Kidney (tissue), 13 donors: ENCODE measurements at regions not wholly inside any gene's neighbourhood (a gene's known extent, or its start where the extent isn't known, plus 50 kb on each side); places are given as distances from the start of the nearest gene placed in this dataset.

Source experiments
- DNase-seq, 5 donors: peaks; one replicate each; pipeline ENCODE4 v3.0.0-alpha.2; 2013 to 2020
- FAIRE-seq: peaks from 2 replicates; lab custom pipeline; 2012; peaks lifted over from hg19 to GRCh38; lab: Jason Lieb, UNC
- H3K27ac ChIP-seq, 2 donors: one replicate each; pipeline ENCODE4 v1.7.0; 2013; ENCODE audit warnings: low read depth in 2 of 2, low read length in 2 of 2, inconsistent platforms in 1 of 2
- H3K27me3 ChIP-seq: one replicate; pipeline ENCODE4 v1.7.1; 2013; ENCODE audit warnings: low read length, inconsistent platforms; ENCODE audit not compliant: control insufficient read depth, insufficient read depth
- H3K36me3 ChIP-seq, 3 donors: one replicate each; pipeline versions ENCODE4 v1.7.0 to v1.7.1; 2013; ENCODE audit warnings: low read length in 3 of 3, control low read depth in 1 of 3, inconsistent platforms in 1 of 3; ENCODE audit not compliant: insufficient read depth in 3 of 3, control insufficient read depth in 2 of 3
- H3K4me1 ChIP-seq, 3 donors: one replicate each; pipeline versions ENCODE4 v1.7.0 to v1.7.1; 2013; ENCODE audit warnings: low read length in 3 of 3, inconsistent platforms in 1 of 3, low read depth in 1 of 3; ENCODE audit not compliant: control insufficient read depth in 2 of 3, insufficient read depth in 2 of 3
- H3K4me3 ChIP-seq, 3 donors: one replicate each; pipeline versions ENCODE4 v1.7.0 to v1.8.1; 2013; ENCODE audit warnings: low read length in 3 of 3, control low read depth in 1 of 3, inconsistent platforms in 1 of 3
- H3K9ac ChIP-seq, 3 donors: one replicate each; pipeline versions ENCODE4 v1.7.0 to v1.7.1; 2013; ENCODE audit warnings: low read length in 3 of 3, control low read depth in 1 of 3, inconsistent platforms in 1 of 3
- H3K9me3 ChIP-seq, 3 donors: one replicate each; pipeline versions ENCODE4 v1.7.0 to v1.7.1; 2013; ENCODE audit warnings: low read length in 3 of 3, control low read depth in 1 of 3, inconsistent platforms in 1 of 3; ENCODE audit not compliant: control insufficient read depth in 2 of 3, insufficient read depth in 1 of 3
- intact Hi-C: fragments of 100-400 bp; cut with DNase I; formaldehyde crosslinking; loops from one replicate; pipeline ENCODE4 v1.11.1; 2022
- TF ChIP-seq, protein P1 (sequence below): IDR thresholded peaks from 3 replicates; pipeline ENCODE4 v1.5.1; 2012; ENCODE audit warnings: mild to moderate bottlenecking, moderate library complexity, borderline replicate concordance; ENCODE audit not compliant: insufficient read depth; ENCODE audit errors: extremely low read depth
- donor health status: control.
- donor health status: control.
- donor health status: control.
- donor health status: control.
- donor health status: control.
- donor health status: DM: yes; HTN: yes; CAD: no.
- donor health status: Normal renal cell carcinoma (clear cell type).

DNA sequence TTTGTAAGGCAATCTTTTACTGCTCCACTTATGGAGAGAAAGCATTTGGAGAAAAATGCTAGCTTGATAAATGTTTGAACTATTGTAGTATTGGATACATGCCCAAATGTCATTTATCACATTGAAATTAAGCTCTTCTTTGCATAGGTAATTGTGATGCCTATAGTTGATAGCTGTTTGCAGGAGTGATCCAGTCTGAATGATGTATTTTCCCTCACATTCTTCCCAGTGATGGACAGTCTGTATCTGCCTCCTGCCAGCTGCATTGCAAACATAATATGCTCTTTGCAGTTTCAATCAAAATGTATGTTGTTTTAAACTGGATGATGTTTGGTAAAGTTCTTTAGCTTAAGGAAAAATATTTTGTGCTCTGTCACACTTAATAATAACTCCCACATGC is 89.8 kb downstream of the EDNRB start:
- no peaks in the 10 kb centered on the region for H3K4me1 ChIP-seq
- no peaks in the 10 kb centered on the region for H3K36me3 ChIP-seq
- no peaks in the 10 kb centered on the region for H3K27me3 ChIP-seq
- TF ChIP-seq, protein P1, sequence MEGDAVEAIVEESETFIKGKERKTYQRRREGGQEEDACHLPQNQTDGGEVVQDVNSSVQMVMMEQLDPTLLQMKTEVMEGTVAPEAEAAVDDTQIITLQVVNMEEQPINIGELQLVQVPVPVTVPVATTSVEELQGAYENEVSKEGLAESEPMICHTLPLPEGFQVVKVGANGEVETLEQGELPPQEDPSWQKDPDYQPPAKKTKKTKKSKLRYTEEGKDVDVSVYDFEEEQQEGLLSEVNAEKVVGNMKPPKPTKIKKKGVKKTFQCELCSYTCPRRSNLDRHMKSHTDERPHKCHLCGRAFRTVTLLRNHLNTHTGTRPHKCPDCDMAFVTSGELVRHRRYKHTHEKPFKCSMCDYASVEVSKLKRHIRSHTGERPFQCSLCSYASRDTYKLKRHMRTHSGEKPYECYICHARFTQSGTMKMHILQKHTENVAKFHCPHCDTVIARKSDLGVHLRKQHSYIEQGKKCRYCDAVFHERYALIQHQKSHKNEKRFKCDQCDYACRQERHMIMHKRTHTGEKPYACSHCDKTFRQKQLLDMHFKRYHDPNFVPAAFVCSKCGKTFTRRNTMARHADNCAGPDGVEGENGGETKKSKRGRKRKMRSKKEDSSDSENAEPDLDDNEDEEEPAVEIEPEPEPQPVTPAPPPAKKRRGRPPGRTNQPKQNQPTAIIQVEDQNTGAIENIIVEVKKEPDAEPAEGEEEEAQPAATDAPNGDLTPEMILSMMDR, result no peak
- no peak overlapping the region for H3K27ac ChIP-seq
- H3K9me3 ChIP-seq, result no peaks in the 10 kb centered on the region
- FAIRE-seq, result no peak
- H3K9ac ChIP-seq, result no peak overlapping the region
- DNase-seq, result no peak
- H3K4me3 ChIP-seq, result no peak overlapping the region
- intact Hi-C loops, result no loop called here

DNA sequence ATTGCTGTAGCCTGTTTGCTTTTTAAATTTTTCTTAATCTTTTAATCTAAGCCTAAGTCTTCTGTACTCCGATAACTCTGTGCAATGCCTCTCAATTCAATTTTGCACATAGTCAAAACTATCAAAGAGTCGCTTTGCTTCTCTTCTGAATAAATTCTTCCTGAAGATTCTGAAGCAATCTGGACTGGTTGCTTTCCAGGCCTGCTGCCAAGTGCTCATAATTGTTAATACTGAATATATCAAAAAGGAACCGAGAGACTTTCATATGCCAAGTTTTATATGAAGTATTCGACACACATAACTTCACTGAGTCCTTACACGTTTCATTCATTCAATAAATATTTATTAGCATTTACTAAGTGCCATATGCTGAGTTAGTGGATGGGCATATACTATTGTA is 91.3 kb downstream of the EDNRB start:
- TF ChIP-seq, protein P1, result no peak
- FAIRE-seq (no peak), DNase-seq (no peak)
- no peaks in the 10 kb centered on the region for H3K9me3 ChIP-seq
- no peak overlapping the region for H3K9ac ChIP-seq
- no peak overlapping the region for H3K27ac ChIP-seq
- intact Hi-C loops, result no loop called here
- no peak overlapping the region for H3K4me3 ChIP-seq
- H3K27me3 ChIP-seq, result no peaks in the 10 kb centered on the region
- H3K36me3 ChIP-seq, result no peaks in the 10 kb centered on the region
- H3K4me1 ChIP-seq, result no peaks in the 10 kb centered on the region

DNA sequence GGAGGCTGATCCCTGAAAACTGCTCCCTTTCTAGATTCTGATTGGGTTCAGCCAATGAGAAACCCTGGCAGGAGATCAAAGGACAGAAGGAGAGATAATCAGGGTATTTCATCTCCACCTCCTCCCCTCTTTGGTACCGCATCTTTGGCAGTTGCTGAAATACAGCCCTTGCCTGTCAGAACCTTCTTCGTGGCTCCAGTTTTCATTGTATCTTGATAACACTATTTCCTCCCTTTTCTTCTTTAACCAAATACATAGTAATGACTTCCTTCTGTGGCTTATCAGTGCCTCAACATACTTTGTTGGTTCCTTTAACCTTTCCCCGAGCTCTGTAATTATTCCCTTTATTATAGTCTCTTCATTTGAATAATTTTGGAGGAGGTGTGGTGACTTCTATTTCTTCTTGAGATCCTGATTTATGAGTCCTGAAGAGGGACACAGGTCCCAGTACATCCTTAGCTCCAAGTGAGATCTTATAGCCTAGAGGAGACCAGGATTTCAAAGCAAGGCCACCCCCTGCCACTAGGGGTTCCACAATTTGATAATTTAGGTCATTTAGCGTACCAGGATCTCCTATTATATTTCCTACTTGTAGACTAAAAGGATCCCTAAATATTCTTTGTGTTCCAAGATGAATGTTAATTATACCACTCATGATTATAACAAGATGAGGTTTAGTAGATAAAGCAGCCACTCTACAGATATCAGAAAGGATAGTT is 98.0 kb downstream of the EDNRB start:
- intact Hi-C loops, result no loop called here
- no peaks in the 10 kb centered on the region for H3K36me3 ChIP-seq
- TF ChIP-seq, protein P1, result no peak
- no peak overlapping the region for H3K27ac ChIP-seq
- H3K9ac ChIP-seq, result no peak overlapping the region
- no peak for DNase-seq
- no peaks in the 10 kb centered on the region for H3K27me3 ChIP-seq
- no peak overlapping the region for H3K4me3 ChIP-seq
- H3K4me1 ChIP-seq, result no peaks in the 10 kb centered on the region
- H3K9me3 ChIP-seq, result no peaks in the 10 kb centered on the region
- no peak for FAIRE-seq

DNA sequence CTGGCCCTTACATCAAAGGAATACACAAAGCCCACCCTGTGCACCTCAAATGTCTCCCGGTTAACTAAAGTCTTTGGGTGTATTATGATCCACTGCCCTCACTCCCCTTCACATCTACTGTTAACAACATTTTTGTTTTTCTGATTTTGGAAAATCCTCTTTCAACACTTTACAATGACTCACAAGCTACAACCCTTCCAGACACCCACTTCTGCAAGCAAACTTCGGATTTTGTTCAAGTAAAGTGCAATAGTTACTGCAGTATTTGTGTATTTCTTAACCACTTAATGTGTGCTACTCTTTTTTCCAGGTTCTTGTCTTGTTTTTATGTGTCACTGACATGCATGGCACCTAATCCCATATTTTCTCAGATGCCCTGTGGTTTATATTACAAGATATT is 101.1 kb downstream of the EDNRB start:
- DNase-seq (no peak), FAIRE-seq (no peak)
- H3K4me1 ChIP-seq, result no peaks in the 10 kb centered on the region
- H3K4me3 ChIP-seq, result no peak overlapping the region
- intact Hi-C loops, result no loop called here
- H3K27me3 ChIP-seq, result no peaks in the 10 kb centered on the region
- no peaks in the 10 kb centered on the region for H3K36me3 ChIP-seq
- H3K9me3 ChIP-seq, result no peaks in the 10 kb centered on the region
- TF ChIP-seq, protein P1, result no peak
- H3K27ac ChIP-seq, result no peak overlapping the region
- H3K9ac ChIP-seq, result no peak overlapping the region
